ENCODE measurements at regions not wholly inside any gene's neighbourhood (a gene's known extent, or its start where the extent isn't known, plus 50 kb on each side); places are given as distances from the start of the nearest gene placed in this dataset.

GRCh38 chr16:6884002-6884401 lies 448.6 kb upstream of the RBFOX1 start:
- TF ChIP-seq POLR2A (IDR thresholded peaks at IDR 0.05; ENCODE audit: extremely low read depth, insufficient read length) (no peak), CTCF (IDR thresholded peaks at IDR 0.05; ENCODE audit: low read depth, low read length) (no peak), MAX (IDR thresholded peaks at IDR 0.05; ENCODE audit: low read depth, low read length) (no peak), MYC (IDR thresholded peaks at IDR 0.05; ENCODE audit: low read depth, low read length) (no peak)

GRCh38 chr16:6880263-6880662 lies 452.4 kb upstream of the RBFOX1 start:
- no peak overlapping the region for H3K4me3 ChIP-seq (ENCODE audit: low read depth, low read length)
- no peak for DNase-seq (ENCODE audit: low read depth)
- TF ChIP-seq POLR2A (IDR thresholded peaks at IDR 0.05; ENCODE audit: extremely low read depth, insufficient read length) (no peak), CTCF (IDR thresholded peaks at IDR 0.05; ENCODE audit: low read depth, low read length) (no peak), MAX (IDR thresholded peaks at IDR 0.05; ENCODE audit: low read depth, low read length) (no peak), MYC (IDR thresholded peaks at IDR 0.05; ENCODE audit: low read depth, low read length) (no peak)

More at GRCh38 chr16:6884002-6884401, 448.6 kb upstream of the RBFOX1 start:
- no peak for DNase-seq (ENCODE audit: low read depth)
- no peak overlapping the region for H3K4me3 ChIP-seq (ENCODE audit: low read depth, low read length)

- no peak for TF ChIP-seq MYC (IDR thresholded peaks at IDR 0.05; ENCODE audit: low read depth, low read length)
- DNase-seq (ENCODE audit: low read depth) = no peak
- no peak overlapping the region for H3K4me3 ChIP-seq (ENCODE audit: low read depth, low read length)
Measured at GRCh38 chr16:6864671-6865070, 468.0 kb upstream of the RBFOX1 start.

GRCh38 chr16:6864244-6864643 lies 468.4 kb upstream of the RBFOX1 start:
- TF ChIP-seq CTCF (IDR thresholded peaks at IDR 0.05; ENCODE audit: low read depth, low read length) (no peak), MAX (IDR thresholded peaks at IDR 0.05; ENCODE audit: low read depth, low read length) (no peak), POLR2A (IDR thresholded peaks at IDR 0.05; ENCODE audit: extremely low read depth, insufficient read length) (no peak), MYC (IDR thresholded peaks at IDR 0.05; ENCODE audit: low read depth, low read length) (no peak)
- no peak for DNase-seq (ENCODE audit: low read depth)
- no peak overlapping the region for H3K4me3 ChIP-seq (ENCODE audit: low read depth, low read length)

- TF ChIP-seq CTCF (IDR thresholded peaks at IDR 0.05; ENCODE audit: low read depth, low read length) (no peak), MAX (IDR thresholded peaks at IDR 0.05; ENCODE audit: low read depth, low read length) (no peak), MYC (IDR thresholded peaks at IDR 0.05; ENCODE audit: low read depth, low read length) (no peak), POLR2A (IDR thresholded peaks at IDR 0.05; ENCODE audit: extremely low read depth, insufficient read length) (no peak)
Measured at GRCh38 chr16:6863135-6863534, 469.5 kb upstream of the RBFOX1 start.

GRCh38 chr16:6861815-6862477 lies 470.7 kb upstream of the RBFOX1 start:
- no peak overlapping the region for H3K4me3 ChIP-seq (ENCODE audit: low read depth, low read length)

More at GRCh38 chr16:6863135-6863534, 469.5 kb upstream of the RBFOX1 start:
- DNase-seq (ENCODE audit: low read depth) = no peak
- no peak overlapping the region for H3K4me3 ChIP-seq (ENCODE audit: low read depth, low read length)

More at GRCh38 chr16:6861815-6862477, 470.7 kb upstream of the RBFOX1 start:
- TF ChIP-seq MAX (IDR thresholded peaks at IDR 0.05; ENCODE audit: low read depth, low read length) (no peak), POLR2A (IDR thresholded peaks at IDR 0.05; ENCODE audit: extremely low read depth, insufficient read length) (no peak), MYC (IDR thresholded peaks at IDR 0.05; ENCODE audit: low read depth, low read length) (no peak), CTCF (IDR thresholded peaks at IDR 0.05; ENCODE audit: low read depth, low read length) (no peak)
- no peak for DNase-seq (ENCODE audit: low read depth)
